Activated CD8-positive, alpha-beta T cell treated with anti-CD3 and anti-CD28 coated beads, Interleukin-2, amount 10 ng/mL, durations not matched to agents 7 days and 5 days (primary cell): ENCODE measurements at regions not wholly inside any gene's neighbourhood (a gene's known extent, or its start where the extent isn't known, plus 50 kb on each side); places are given as distances from the start of the nearest gene placed in this dataset.

Experiments used
- ATAC-seq: fragments of 150-1000 bp; cut with Tn5 transposase; one replicate; pipeline ENCODE4 v1.10.0; 2021; ENCODE audit warnings: moderate library complexity
- CTCF ChIA-PET: fragments of 350-600 bp; sonication (Branson Sonifier 250); formaldehyde crosslinking; loops from one replicate; lab custom pipeline; 2021; ENCODE audit warnings: antibody characterized with exemption; lab: Charles Lee
- POLR2A ChIA-PET: fragments of 350-600 bp; sonication (Branson Sonifier 250); formaldehyde crosslinking; loops from one replicate; lab custom pipeline; 2021; ENCODE audit warnings: antibody characterized with exemption; lab: Charles Lee
- DNase-seq: peaks from one replicate; pipeline ENCODE4 v3.0.0-alpha.2; 2020
- H3K27ac Mint-ChIP-seq: one replicate; pipeline ENCODE4 v1.8.0; 2021; ENCODE audit warnings: mild to moderate bottlenecking, mixed read lengths
- H3K27me3 Mint-ChIP-seq: one replicate; pipeline ENCODE4 v1.8.0; 2021; ENCODE audit warnings: low read depth, mixed read lengths
- H3K36me3 Mint-ChIP-seq: one replicate; pipeline ENCODE4 v1.8.0; 2021; ENCODE audit warnings: low read depth, mixed read lengths
- H3K4me1 Mint-ChIP-seq: one replicate; pipeline ENCODE4 v1.8.0; 2021; ENCODE audit warnings: low read depth, mixed read lengths
- H3K4me3 Mint-ChIP-seq: one replicate; pipeline ENCODE4 v1.8.0; 2021; ENCODE audit warnings: mild to moderate bottlenecking, mixed read lengths
- H3K9me3 Mint-ChIP-seq: one replicate; pipeline ENCODE4 v1.8.0; 2022; ENCODE audit warnings: mixed read lengths; ENCODE audit not compliant: insufficient read depth

DNA sequence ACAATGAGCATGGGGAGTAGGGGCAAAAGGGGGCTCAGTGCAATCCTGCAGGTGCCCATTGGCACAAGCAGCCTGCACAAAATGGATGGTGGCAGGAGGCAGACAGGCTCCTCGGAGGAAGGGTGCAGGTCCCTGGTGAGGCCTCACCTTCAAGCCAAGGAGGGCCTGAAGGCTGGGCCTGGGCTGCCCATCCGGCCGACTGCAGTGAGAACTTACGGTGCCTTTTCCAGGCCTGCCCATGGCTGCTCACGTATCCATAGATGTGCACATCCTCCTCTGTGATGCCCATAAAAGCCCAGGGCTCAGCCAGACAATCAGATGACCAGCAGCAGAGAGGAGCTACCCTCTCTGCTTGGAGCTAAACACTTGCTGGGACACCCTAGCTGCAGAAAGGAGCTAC lies 1089.8 kb downstream of the PCDH18 start:
- ChIA-PET CTCF (no interaction called here), POLR2A (no interaction called here)
- H3K9me3 Mint-ChIP-seq, result no peaks in the 10 kb centered on the region
- no peaks in the 10 kb centered on the region for H3K36me3 Mint-ChIP-seq
- no peak for ATAC-seq
- no peaks in the 10 kb centered on the region for H3K4me1 Mint-ChIP-seq
- H3K27me3 Mint-ChIP-seq, result no peaks in the 10 kb centered on the region
- no peak overlapping the region for H3K27ac Mint-ChIP-seq
- no peak overlapping the region for H3K4me3 Mint-ChIP-seq
- DNase-seq, result no peak

DNA sequence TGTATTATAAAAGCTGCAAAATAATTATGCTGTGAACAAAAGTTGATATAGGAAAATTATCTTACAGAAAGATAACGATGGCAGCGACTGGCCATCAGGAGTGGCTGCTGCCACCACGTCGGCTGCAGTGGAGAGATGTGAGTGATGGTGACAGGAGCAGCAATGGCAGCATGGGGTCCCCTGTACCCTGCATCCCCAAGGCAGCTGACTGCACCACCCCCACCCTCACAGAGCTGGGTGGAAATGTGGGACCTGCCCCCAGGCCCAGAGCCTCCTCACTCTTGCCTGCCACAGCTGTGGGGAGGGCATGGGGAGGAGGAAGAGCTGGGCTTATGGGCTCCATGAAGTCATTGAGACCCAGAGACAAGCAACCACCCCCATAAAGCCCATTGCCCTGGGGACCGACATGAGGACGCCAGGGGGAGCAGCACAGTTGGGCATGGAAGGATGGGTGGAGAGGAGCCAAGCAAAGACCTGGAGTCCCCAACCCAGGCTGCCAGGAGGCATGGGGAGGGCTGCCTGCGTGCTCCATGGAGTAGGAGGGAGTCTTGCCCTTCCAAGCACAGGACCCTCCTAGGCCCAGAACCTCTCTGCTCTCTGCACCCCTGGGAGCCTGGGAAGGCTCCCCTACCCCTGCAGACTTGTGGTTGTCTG lies 1090.5 kb downstream of the PCDH18 start:
- Mint-ChIP-seq H3K4me3 (no peak overlapping the region), H3K27ac (no peak overlapping the region), H3K4me1 (no peaks in the 10 kb centered on the region), H3K36me3 (no peaks in the 10 kb centered on the region), H3K27me3 (no peaks in the 10 kb centered on the region), H3K9me3 (no peaks in the 10 kb centered on the region)
- ATAC-seq (no peak), DNase-seq (no peak)
- CTCF ChIA-PET, result no interaction called here
- POLR2A ChIA-PET, result no interaction called here

DNA sequence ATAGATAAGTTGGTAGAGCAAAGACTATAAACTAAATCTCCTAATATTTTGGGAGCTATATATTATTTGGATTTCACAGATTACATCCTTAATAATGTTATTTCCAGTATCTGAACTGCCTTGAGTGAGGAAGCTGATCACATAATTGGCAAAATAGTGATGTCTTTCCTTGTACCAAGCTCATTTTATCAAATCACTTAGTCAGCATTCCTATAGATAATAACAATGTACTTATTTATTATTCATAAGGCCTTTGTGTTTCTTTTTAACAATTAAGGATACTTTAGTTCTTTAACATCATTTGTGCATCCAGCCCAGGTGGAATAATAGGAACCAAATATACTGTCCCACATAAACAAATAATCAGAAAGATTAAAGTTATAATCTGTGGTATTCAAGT lies 1093.6 kb downstream of the PCDH18 start:
- Mint-ChIP-seq H3K4me3 (no peak overlapping the region), H3K9me3 (no peaks in the 10 kb centered on the region), H3K36me3 (no peaks in the 10 kb centered on the region), H3K4me1 (no peaks in the 10 kb centered on the region), H3K27me3 (no peaks in the 10 kb centered on the region), H3K27ac (no peak overlapping the region)
- CTCF ChIA-PET, result no interaction called here
- POLR2A ChIA-PET, result no interaction called here
- ATAC-seq (no peak), DNase-seq (no peak)

DNA sequence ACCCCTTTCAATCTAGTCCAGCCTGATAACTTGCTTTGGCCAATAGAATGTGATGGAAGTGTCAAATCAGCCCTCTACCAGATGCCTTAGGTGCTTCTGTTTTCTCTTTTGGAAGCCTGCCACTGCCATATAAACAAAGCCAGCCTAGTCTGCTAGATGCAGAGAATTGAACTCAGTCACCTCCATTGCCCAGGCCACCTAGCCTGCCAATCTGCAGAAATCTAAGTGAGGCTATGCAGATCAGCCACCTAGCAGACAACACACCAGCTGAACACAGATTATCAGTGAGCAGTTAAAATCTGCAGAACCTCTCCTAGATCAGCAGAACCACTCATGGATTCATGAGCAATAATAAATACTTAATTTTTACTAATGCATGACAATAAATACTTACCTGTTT lies 1108.2 kb downstream of the PCDH18 start:
- CTCF ChIA-PET, result no interaction called here
- H3K9me3 Mint-ChIP-seq, result no peaks in the 10 kb centered on the region
- H3K36me3 Mint-ChIP-seq, result no peaks in the 10 kb centered on the region
- no peak overlapping the region for H3K27ac Mint-ChIP-seq
- POLR2A ChIA-PET, result no interaction called here
- H3K4me3 Mint-ChIP-seq, result no peak overlapping the region
- ATAC-seq, result no peak
- DNase-seq, result no peak
- no peaks in the 10 kb centered on the region for H3K4me1 Mint-ChIP-seq
- H3K27me3 Mint-ChIP-seq, result no peaks in the 10 kb centered on the region

DNA sequence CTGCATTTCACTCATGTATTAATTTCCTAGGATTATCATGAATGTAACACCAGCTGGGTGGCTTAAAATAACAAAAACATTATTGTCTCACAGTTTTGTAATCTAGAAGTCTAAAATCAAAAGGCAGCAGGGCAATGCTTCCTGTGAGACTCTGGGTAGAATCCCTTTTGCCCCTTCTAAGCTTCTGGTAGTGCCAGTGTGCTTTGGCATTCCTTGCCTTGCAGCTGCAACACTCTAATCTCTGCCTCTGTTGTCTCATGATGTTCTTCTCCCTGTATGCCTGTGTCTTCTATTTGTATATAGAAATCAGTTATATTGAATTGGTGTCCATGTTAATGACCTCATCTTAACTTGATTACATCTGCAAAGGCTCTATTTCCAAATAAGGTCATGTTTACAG lies 1117.3 kb downstream of the PCDH18 start:
- ATAC-seq, result no peak
- CTCF ChIA-PET, result no interaction called here
- no peaks in the 10 kb centered on the region for H3K4me1 Mint-ChIP-seq
- POLR2A ChIA-PET, result no interaction called here
- H3K27me3 Mint-ChIP-seq, result no peaks in the 10 kb centered on the region
- H3K9me3 Mint-ChIP-seq, result peaks cover 5% of the 10 kb centered on the region
- H3K27ac Mint-ChIP-seq, result no peak overlapping the region
- no peak overlapping the region for H3K4me3 Mint-ChIP-seq
- DNase-seq, result no peak
- no peaks in the 10 kb centered on the region for H3K36me3 Mint-ChIP-seq

DNA sequence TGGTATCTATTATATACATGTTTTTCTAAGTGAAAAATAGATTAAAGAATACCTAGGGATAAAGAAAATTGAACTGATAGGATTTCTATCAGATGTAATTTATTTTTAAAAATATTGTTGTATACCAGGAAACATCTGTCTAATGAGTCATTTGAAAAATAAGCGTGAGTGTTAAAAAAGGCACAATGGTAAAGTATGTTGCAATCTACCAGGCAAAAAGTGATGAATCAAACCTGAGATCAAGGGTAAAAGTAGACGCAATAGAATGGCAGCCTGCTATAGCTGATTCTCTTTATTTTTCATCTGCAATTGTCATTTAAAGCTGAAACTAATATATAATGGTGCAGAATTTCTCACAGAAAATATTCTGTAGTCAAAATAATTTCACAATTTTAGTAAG lies 1119.6 kb downstream of the PCDH18 start:
- Mint-ChIP-seq H3K36me3 (no peaks in the 10 kb centered on the region), H3K27me3 (no peaks in the 10 kb centered on the region), H3K9me3 (peaks cover 5% of the 10 kb centered on the region), H3K27ac (no peak overlapping the region), H3K4me1 (no peaks in the 10 kb centered on the region), H3K4me3 (no peak overlapping the region)
- ChIA-PET CTCF (no interaction called here), POLR2A (no interaction called here)
- DNase-seq (no peak), ATAC-seq (no peak)

DNA sequence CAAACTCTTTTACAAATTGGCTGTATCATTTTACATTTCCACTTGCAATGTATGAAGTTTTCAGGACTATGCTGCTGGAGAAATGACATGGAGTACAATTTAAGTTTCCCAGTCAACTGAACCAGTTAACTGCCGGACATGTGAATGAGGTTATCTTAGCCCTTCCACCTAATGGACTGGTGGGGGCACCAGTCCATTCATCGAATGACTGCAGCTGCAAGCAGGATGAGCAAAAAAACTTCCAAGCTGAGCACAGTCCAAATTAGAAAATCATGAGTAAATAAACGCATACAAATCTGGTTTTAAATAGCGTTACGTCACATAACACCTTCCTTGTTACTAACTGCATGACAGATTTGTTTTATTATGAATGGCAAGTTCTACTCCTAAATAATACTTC lies 1131.5 kb downstream of the PCDH18 start:
- Mint-ChIP-seq H3K27ac (no peak overlapping the region), H3K27me3 (no peaks in the 10 kb centered on the region), H3K4me1 (no peaks in the 10 kb centered on the region), H3K36me3 (no peaks in the 10 kb centered on the region), H3K4me3 (no peak overlapping the region), H3K9me3 (no peaks in the 10 kb centered on the region)
- POLR2A ChIA-PET, result no interaction called here
- CTCF ChIA-PET, result no interaction called here
- DNase-seq, result no peak
- ATAC-seq, result no peak

DNA sequence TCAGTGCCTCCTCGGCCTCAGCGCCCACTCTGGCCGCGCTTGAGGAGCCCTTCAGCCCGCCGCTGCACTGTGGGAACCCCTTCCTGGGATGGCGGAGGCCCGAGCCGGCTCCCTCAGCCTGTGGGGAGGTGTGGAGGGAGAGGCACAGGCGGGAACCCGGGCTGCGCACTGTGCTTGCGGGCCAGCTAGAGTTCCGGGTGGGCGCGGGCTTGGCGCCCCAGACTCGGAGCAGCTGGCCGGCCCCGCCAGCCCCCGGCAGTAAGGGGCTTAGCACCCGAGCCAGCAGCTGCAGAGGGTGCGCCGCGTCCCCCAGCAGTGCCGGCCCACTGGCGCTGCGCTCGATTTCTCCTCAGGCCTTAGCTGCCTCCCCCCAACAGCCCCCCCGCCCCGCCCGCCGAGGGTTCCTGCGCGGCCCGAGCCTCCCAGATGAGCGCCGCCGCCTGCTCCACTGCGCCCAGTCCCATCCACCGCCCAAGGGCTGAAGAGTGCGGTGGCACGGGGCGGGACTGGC lies 1137.0 kb downstream of the PCDH18 start:
- ChIA-PET POLR2A (no interaction called here), CTCF (no interaction called here)
- ATAC-seq (no peak), DNase-seq (no peak)
- Mint-ChIP-seq H3K27me3 (no peaks in the 10 kb centered on the region), H3K4me1 (no peaks in the 10 kb centered on the region), H3K36me3 (no peaks in the 10 kb centered on the region), H3K4me3 (no peak overlapping the region), H3K9me3 (no peaks in the 10 kb centered on the region), H3K27ac (no peak overlapping the region)

DNA sequence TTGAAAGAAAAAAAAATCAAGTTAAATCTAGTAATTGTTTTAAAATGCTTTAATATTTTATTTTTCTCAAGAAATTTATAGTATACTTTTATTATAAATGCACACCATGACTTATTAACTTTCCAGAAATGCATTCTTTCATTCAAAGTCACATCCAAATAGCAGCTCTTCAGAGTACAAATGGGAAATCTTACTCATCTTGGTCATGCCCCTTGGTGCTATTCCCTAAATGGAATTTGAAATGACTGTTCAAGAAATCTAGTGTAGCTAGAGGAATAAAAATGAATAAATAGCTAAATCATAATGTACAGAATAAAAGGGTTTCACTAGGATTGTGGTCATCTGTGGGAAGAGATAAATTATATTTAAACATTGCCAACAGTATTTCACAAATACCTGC lies 1139.7 kb downstream of the PCDH18 start:
- ATAC-seq (no peak), DNase-seq (no peak)
- no peaks in the 10 kb centered on the region for H3K9me3 Mint-ChIP-seq
- no peak overlapping the region for H3K27ac Mint-ChIP-seq
- H3K4me3 Mint-ChIP-seq, result no peak overlapping the region
- ChIA-PET CTCF (no interaction called here), POLR2A (no interaction called here)
- H3K27me3 Mint-ChIP-seq, result no peaks in the 10 kb centered on the region
- no peaks in the 10 kb centered on the region for H3K4me1 Mint-ChIP-seq
- no peaks in the 10 kb centered on the region for H3K36me3 Mint-ChIP-seq

DNA sequence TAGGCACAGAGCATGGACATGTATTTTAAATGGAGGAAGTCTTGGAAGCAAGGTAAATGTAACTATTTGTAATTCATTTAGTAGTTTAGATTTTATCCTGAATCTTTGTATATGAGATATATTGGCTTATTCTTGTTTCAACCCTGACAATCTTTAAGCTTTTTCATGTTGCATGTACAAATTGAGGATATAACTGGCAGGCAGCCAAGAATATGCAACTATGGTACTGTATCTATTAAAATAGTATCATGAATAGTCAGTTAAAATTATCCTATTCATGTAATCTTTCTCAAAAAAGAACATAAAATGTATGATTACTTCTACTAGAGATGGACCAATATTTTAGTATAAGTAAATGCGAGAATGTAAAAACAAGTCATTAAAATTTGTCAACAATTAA lies 1141.5 kb downstream of the PCDH18 start:
- H3K9me3 Mint-ChIP-seq, result no peaks in the 10 kb centered on the region
- no peak for DNase-seq
- no peaks in the 10 kb centered on the region for H3K36me3 Mint-ChIP-seq
- ChIA-PET CTCF (no interaction called here), POLR2A (no interaction called here)
- no peak for ATAC-seq
- H3K27ac Mint-ChIP-seq, result no peak overlapping the region
- no peak overlapping the region for H3K4me3 Mint-ChIP-seq
- no peaks in the 10 kb centered on the region for H3K4me1 Mint-ChIP-seq
- H3K27me3 Mint-ChIP-seq, result no peaks in the 10 kb centered on the region

DNA sequence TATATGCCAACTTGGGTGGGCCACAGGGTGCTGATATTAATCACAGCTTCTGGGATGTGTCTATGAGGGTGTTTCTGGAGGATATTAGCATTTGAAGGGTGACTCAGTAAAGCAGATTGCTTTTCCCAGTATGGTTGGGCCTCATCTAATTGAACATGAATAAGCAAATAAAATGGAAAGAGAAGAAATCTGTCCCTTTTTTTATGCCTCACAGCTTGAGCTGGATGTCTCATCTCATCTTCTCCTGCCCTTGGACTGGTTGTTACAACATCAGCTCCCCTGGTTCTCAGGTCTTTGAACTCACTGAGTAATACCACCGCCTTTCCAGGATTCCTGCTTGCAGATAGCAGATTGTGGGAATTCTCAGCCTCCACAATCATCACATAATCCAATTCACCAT lies 1149.2 kb downstream of the PCDH18 start:
- H3K4me3 Mint-ChIP-seq, result no peak overlapping the region
- ChIA-PET POLR2A (no interaction called here), CTCF (no interaction called here)
- H3K27ac Mint-ChIP-seq, result no peak overlapping the region
- ATAC-seq (no peak), DNase-seq (no peak)
- H3K36me3 Mint-ChIP-seq, result no peaks in the 10 kb centered on the region
- no peaks in the 10 kb centered on the region for H3K9me3 Mint-ChIP-seq
- H3K4me1 Mint-ChIP-seq, result no peaks in the 10 kb centered on the region
- H3K27me3 Mint-ChIP-seq, result no peaks in the 10 kb centered on the region

DNA sequence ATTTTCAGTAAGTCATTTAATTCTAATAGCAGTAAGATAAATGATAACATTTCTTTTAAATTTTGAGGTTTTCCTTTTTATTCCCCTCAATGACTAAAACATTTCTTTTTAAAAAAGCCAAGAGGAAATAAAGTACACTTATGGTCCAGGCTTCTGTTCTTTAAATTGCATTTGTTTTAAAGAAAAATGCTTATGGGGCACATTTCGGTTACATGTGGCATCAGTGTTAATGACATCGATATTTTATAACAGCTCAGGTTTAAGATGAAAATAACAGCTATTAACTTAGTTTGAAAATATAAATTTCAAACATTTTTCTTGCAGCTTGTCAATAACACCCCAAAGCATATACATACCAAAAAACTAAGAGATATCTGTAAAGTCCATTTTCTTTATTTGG lies 1161.1 kb downstream of the PCDH18 start:
- Mint-ChIP-seq H3K36me3 (no peaks in the 10 kb centered on the region), H3K9me3 (peaks cover 4% of the 10 kb centered on the region), H3K4me3 (no peak overlapping the region), H3K27me3 (no peaks in the 10 kb centered on the region), H3K4me1 (no peaks in the 10 kb centered on the region), H3K27ac (no peak overlapping the region)
- CTCF ChIA-PET, result no interaction called here
- no peak for DNase-seq
- POLR2A ChIA-PET, result no interaction called here
- ATAC-seq, result no peak

DNA sequence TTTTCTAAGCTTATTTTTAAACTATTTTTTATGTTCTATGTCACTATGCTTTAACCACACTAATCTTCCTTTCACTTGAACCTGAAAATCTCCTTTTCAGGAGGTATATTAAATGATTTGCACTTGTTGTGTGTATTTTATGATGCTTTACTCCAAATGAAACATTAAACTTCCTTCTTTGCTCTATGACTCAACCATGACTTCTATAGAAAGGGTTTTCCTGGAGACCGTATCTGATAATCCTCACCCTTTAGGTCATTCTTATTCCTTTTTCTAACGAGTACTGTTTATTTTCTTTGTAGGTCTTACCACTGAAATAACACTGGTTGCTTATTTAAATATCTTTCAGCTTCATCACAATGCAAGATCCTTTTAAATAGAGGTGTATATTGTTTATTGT lies 1163.2 kb downstream of the PCDH18 start:
- no peak for DNase-seq
- Mint-ChIP-seq H3K27me3 (no peaks in the 10 kb centered on the region), H3K9me3 (peaks cover 10% of the 10 kb centered on the region), H3K27ac (no peak overlapping the region), H3K36me3 (no peaks in the 10 kb centered on the region), H3K4me3 (no peak overlapping the region), H3K4me1 (no peaks in the 10 kb centered on the region)
- ChIA-PET CTCF (no interaction called here), POLR2A (no interaction called here)
- ATAC-seq, result no peak
